Kasumi-1 (cell line): ENCODE measurements at regions not wholly inside any gene's neighbourhood (a gene's known extent, or its start where the extent isn't known, plus 50 kb on each side); places are given as distances from the start of the nearest gene placed in this dataset.

Experiments used
- DNase-seq, 2 experiments: peaks; one replicate each; lab custom pipeline; 2025; lab: John Stamatoyannopoulos, UW

DNA sequence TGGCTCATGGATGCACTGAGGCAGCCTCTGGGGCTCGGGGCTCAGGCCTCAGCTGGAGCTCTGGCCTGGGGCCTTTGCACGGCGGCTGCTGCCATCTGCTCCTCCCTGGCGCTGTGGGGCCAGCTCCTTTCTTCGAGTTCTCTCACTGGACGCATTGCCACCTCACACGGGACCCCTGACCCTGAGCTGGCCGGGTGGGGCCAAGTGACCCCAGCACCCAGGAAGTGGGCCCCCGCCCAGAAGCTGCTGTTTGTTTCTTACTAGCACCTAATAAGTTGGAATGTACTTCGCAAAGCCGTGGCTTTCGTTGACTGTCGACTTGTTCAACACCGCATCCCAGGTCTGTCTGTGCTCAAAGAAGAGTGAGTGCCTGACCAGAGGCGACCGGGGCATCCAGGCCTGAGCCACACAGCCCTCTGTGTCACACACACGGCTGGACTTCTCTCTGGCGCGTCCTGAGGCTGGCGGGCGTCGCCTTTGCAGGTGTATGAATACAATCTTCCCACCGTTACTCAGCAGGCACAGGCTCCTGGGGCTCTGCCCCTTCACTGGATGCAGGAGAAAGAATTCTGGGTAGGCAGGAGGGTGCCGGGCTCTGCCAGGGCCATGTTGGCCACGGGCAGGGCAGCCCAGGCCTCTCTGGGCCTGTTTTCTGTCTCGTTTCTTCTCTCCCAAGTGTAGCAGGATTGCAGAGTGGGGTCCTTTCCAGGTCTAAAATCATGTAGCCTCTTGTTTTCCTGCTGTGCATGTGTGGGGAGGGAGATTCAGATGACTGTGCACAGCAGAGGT is 112.9 kb downstream of the DLL1 start:
- no peak for DNase-seq

DNA sequence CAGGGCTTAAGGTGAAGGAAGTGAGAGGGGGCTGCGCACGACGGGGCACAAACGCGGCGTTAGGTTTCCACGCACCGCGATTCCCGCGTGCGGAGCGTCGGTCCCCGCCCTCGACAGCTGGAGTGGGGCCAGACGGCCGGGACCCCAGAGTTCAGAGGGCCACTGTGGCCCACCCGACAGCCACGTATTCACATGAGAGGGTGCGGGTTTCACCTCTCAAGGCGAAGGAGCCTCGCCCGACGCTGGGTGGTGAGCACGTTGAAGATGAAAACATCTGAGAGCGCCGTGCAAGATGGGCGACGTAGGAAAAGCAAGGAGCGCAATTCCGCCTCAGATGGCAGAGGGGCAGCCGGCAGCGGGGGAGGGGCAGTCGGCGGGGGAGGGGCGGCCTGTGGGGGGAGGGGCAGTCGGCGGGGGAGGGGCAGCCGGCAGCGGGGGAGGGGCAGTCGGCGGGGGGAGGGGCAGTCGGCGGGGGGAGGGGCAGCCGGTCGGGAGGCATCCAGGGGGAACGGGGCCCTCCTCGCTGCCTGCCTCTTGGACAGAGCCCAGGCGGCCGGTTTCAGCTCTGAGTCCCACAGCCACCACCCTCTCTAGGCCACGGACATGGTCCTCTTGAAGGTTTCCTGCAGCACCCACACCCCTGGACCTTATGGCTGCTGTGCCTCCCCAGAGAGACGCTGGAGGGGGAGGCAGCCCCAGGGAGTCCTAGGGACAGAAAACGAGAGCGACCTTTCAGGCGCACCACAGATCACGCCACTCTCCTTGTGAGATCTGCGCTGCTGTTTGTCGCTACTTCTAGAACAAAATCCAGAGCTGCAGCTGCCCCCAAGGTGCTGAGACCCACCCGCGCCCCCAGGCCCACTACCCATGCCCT is 113.7 kb downstream of the DLL1 start:
- no peak for DNase-seq

DNA sequence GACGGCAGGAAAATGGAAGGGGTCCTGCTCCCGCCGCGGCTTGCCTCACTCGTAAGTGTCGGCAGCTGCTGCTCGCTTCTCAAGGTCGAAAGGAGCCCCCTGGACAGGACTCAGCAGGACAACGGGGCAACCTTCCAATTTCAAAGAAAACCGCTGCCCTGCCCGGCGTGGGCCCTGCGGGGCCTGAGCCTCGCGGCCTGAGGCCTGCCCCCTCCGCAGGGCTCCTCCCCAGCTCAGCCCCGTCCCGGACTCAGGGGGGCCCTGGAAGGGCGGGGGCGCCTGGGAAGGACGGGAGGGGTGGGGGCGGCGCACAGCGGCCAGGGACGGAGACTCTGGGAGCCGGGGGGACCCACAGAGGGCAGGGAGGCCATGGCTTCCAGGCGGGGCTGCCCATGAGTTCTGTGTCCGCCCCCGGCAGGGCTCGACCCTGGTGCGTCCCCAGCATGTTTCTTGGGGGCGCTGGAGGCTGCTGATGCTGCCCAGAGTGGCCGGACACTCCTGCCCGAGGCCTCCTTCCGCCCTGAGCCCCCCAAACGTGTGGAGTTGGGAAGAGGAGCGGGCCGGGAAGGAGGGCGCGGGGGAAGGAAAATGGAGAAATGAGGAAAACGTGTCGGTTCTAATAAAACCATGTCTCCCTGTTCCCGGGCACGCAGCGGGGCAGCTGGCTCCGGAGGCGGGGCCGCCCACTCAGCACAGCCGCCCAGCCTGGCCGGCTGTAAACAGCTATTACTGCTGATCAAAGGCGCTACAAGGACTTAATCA is 114.6 kb downstream of the DLL1 start:
- no peak for DNase-seq

GRCh38 chr6:170175644-170176135 is 115.2 kb downstream of the DLL1 start:
- no peak for DNase-seq

- no peak for DNase-seq
Measured at GRCh38 chr6:170174771-170175643, 115.9 kb downstream of the DLL1 start.

- DNase-seq: no peak
Measured at GRCh38 chr6:170174124-170174770, 116.6 kb downstream of the DLL1 start.

GRCh38 chr6:170173335-170173881 is 117.5 kb downstream of the DLL1 start:
- no peak for DNase-seq

GRCh38 chr6:170172825-170173256 is 118.0 kb downstream of the DLL1 start:
- DNase-seq: no peak

GRCh38 chr6:170172392-170172791 is 118.5 kb downstream of the DLL1 start:
- DNase-seq: no peak

DNA sequence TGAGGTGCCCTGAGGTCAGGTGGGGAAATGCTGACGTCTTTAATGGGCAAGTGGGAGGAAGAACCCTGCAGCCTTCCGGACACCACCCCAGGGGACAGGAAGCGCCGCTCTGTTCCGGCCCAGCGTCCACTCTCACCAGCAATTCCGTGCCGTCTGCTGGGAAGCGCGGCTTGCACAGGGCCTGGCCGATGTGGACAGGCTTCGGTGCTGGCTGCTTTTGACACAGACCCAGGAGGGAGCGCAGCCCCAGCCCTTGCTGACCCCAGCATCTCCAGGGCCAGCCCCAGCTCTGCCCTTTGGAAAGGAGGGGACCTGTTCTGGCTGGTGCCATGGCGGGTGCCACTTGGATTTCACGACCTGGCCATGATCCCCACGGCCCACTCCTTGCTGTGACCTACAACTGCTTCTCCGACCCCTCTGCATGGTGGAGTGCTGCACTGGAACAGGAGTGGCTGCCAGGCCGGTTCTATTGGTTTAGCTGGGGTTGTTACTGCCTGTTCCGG is 123.2 kb downstream of the DLL1 start:
- DNase-seq: no peak

GRCh38 chr6:170166511-170167122 is 124.3 kb downstream of the DLL1 start:
- no peak for DNase-seq

- no peak for DNase-seq
Measured at GRCh38 chr6:170165471-170166117, 125.3 kb downstream of the DLL1 start.

GRCh38 chr6:170165085-170165470 is 125.8 kb downstream of the DLL1 start:
- no peak for DNase-seq

GRCh38 chr6:170164271-170164900 is 126.5 kb downstream of the DLL1 start:
- DNase-seq: no peak

DNA sequence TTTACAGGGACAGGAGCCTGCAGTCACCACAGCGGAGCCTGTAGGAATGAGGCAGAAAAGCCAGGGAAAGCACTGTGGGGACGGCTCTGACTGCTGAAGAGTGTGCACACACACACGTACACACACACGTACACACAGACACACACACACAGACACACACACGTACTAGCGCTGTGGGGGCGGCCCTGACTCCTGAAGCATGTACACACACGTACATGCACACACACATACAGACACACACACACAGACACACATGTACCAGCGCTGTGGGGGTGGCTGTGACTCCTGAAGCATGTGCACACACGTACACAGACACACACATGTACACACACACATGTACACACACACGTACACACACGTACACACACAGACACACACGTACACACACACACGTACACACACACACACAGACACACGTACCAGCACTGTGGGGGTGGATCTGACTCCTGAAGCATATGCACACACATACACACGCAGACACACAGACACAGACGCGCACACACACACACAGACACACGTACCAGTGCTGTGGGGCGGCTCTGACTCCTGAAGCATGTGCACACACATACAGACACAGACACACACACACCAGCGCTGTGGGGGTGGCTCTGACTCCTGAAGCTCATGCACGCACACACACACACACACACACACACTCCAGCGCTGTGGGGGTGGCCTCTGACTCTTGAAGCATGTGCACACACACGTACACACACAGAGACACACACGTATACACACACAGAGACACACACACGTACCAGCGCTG is 127.3 kb downstream of the DLL1 start:
- no peak for DNase-seq

- peak; percentile 86 for DNase-seq
Measured at GRCh38 chr6:170162775-170163404, 128.0 kb downstream of the DLL1 start.

GRCh38 chr6:170162011-170162774 is 128.7 kb downstream of the DLL1 start:
- DNase-seq: peak; percentile 30 to 31
